ENCODE measurements at regions not wholly inside any gene's neighbourhood (a gene's known extent, or its start where the extent isn't known, plus 50 kb on each side); places are given as distances from the start of the nearest gene placed in this dataset.

DNA sequence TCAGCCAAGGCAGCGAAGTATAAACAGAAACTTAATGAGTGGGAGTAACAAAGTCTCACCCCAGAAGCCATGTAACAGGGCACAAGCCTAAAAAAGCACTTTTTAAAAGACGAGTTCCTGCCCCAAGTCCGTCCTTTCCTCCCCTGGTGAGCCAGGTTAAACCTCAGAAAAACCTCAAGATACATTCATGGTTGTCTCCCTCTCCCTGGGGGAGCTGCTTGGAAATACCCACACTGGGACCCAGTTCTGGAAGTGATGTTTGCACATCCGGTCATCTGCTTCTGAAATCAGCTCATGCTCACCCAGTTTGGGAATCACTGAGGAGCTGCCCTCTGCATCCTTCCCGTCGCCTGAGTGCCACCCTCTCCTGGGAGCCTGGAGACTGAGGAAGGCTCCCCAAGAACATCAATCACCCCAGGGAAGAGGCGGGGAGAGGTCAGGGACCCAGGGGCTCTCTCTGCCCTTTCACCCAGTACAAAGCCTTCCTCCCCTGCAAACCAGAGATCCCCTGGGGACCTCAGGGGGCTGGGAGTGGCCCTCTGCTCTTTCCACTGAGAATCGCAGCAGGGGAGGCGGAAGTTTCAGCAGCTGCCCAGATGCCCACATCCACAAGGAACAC is 150.6 kb upstream of the AGAP1 start:
- DNase-seq (ENCODE audit: low spot score), result no peak
- WGBS, 2 donors (ENCODE audit: extremely low coverage in 2 of 2, insufficient read length in 2 of 2, insufficient replicate concordance in 1 of 2), result no CpG with 5 or more reads among the region's 9 CpGs
- peak overlapping the region; percentile 61 for H3K18ac ChIP-seq (ENCODE audit: low read length)
- no peaks in the 10 kb centered on the region for H3K27me3 ChIP-seq (ENCODE audit: control insufficient read depth in 3 of 3, insufficient read depth in 3 of 3, low read depth in 1 of 3, low read length in 3 of 3)
- H2AK5ac ChIP-seq (ENCODE audit: low read depth, low read length), result peak overlapping the region; percentile 42
- peaks cover 0 to 14% of the 10 kb centered on the region in 2 donors for H3K9me3 ChIP-seq (replicated peaks in 1 of 2; ENCODE audit: control insufficient read depth in 2 of 2, insufficient read depth in 1 of 2, low read depth in 1 of 2, low read length in 2 of 2)
- no peak overlapping the region for H2BK15ac ChIP-seq (ENCODE audit: low read length)
- H3K23ac ChIP-seq (ENCODE audit: low read depth, low read length, poor library complexity), result no peak overlapping the region
- H3K79me1 ChIP-seq (ENCODE audit: low read depth, low read length), result peaks cover 3% of the 10 kb centered on the region
- no peak overlapping the region for H2BK12ac ChIP-seq (ENCODE audit: low read length)
- H3K4ac ChIP-seq (ENCODE audit: low read length), result no peak overlapping the region
- no peak overlapping the region for H3K27ac ChIP-seq (replicated peaks; ENCODE audit: low read length)
- H3K14ac ChIP-seq (ENCODE audit: low read length), result no peak overlapping the region
- no peak overlapping the region for H3K9ac ChIP-seq (ENCODE audit: low read depth, low read length, poor library complexity)
- no peak overlapping the region for H2BK5ac ChIP-seq (ENCODE audit: low read length)
- H2BK120ac ChIP-seq (ENCODE audit: low read depth, low read length), result no peak overlapping the region
- no peak overlapping the region for H2AFZ ChIP-seq (ENCODE audit: low read length)
- no peak overlapping the region for H3K4me3 ChIP-seq (ENCODE audit: low read length in 2 of 2)
- peaks cover 0 to 4% of the 10 kb centered on the region in 2 donors for H3K4me1 ChIP-seq (ENCODE audit: control insufficient read depth in 2 of 2, insufficient read depth in 1 of 2, low read depth in 1 of 2, low read length in 2 of 2)
- no peak overlapping the region for H4K8ac ChIP-seq (ENCODE audit: low read depth, low read length)
- no peaks in the 10 kb centered on the region for H3K36me3 ChIP-seq (replicated peaks in 1 of 2; ENCODE audit: control insufficient read depth in 2 of 2, insufficient read depth in 2 of 2, low read length in 2 of 2)
- no peak overlapping the region for H3K4me2 ChIP-seq (ENCODE audit: insufficient read depth, low read length, poor library complexity, severe bottlenecking)
- H4K91ac ChIP-seq (ENCODE audit: low read depth, low read length, poor library complexity), result no peak overlapping the region

DNA sequence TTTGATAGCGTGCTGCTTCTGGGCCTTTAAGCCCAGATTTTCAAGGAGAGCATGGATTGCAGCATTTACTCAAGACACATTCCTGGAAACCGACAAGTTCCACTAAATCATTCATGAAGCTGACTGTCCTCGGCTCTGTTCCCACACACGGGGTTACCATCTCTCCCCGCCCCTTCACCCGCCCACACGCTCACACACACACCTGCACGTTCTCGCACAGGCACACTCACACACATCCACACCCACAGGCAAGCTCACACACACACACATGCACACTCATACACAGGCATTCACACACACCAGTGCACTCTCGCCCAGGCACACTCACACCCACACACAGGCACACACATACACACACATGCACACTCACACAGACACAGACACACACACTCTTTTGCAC is 150.0 kb upstream of the AGAP1 start:
- H3K9me3 ChIP-seq (replicated peaks in 1 of 2; ENCODE audit: control insufficient read depth in 2 of 2, insufficient read depth in 1 of 2, low read depth in 1 of 2, low read length in 2 of 2), result peaks cover 0 to 14% of the 10 kb centered on the region in 2 donors
- H2BK5ac ChIP-seq (ENCODE audit: low read length), result no peak overlapping the region
- WGBS, 2 donors (ENCODE audit: extremely low coverage in 2 of 2, insufficient read length in 2 of 2, insufficient replicate concordance in 1 of 2), result no CpG with 5 or more reads among the region's 10 CpGs
- peak overlapping the region in 1 of 2 donors; percentile 71 for H3K4me3 ChIP-seq (ENCODE audit: low read length in 2 of 2)
- H2AK5ac ChIP-seq (ENCODE audit: low read depth, low read length), result peak overlapping the region; percentile 53
- H3K36me3 ChIP-seq (replicated peaks in 1 of 2; ENCODE audit: control insufficient read depth in 2 of 2, insufficient read depth in 2 of 2, low read length in 2 of 2), result no peaks in the 10 kb centered on the region
- peak overlapping the region; percentile 71 for H3K9ac ChIP-seq (ENCODE audit: low read depth, low read length, poor library complexity)
- H3K14ac ChIP-seq (ENCODE audit: low read length), result no peak overlapping the region
- H3K79me1 ChIP-seq (ENCODE audit: low read depth, low read length), result peaks cover 3% of the 10 kb centered on the region
- no peak overlapping the region for H2AFZ ChIP-seq (ENCODE audit: low read length)
- peak overlapping the region; percentile 56 for H4K91ac ChIP-seq (ENCODE audit: low read depth, low read length, poor library complexity)
- H4K8ac ChIP-seq (ENCODE audit: low read depth, low read length), result no peak overlapping the region
- H2BK15ac ChIP-seq (ENCODE audit: low read length), result no peak overlapping the region
- H3K18ac ChIP-seq (ENCODE audit: low read length), result no peak overlapping the region
- no peak for DNase-seq (ENCODE audit: low spot score)
- no peak overlapping the region for H2BK120ac ChIP-seq (ENCODE audit: low read depth, low read length)
- H3K4me1 ChIP-seq (ENCODE audit: control insufficient read depth in 2 of 2, insufficient read depth in 1 of 2, low read depth in 1 of 2, low read length in 2 of 2), result peaks cover 0 to 4% of the 10 kb centered on the region in 2 donors
- H3K23ac ChIP-seq (ENCODE audit: low read depth, low read length, poor library complexity), result peak overlapping the region; percentile 38
- H2BK12ac ChIP-seq (ENCODE audit: low read length), result peak overlapping the region; percentile 47
- no peak overlapping the region for H3K27ac ChIP-seq (replicated peaks; ENCODE audit: low read length)
- no peak overlapping the region for H3K4ac ChIP-seq (ENCODE audit: low read length)
- H3K27me3 ChIP-seq (ENCODE audit: control insufficient read depth in 3 of 3, insufficient read depth in 3 of 3, low read depth in 1 of 3, low read length in 3 of 3), result no peaks in the 10 kb centered on the region
- H3K4me2 ChIP-seq (ENCODE audit: insufficient read depth, low read length, poor library complexity, severe bottlenecking), result no peak overlapping the region

DNA sequence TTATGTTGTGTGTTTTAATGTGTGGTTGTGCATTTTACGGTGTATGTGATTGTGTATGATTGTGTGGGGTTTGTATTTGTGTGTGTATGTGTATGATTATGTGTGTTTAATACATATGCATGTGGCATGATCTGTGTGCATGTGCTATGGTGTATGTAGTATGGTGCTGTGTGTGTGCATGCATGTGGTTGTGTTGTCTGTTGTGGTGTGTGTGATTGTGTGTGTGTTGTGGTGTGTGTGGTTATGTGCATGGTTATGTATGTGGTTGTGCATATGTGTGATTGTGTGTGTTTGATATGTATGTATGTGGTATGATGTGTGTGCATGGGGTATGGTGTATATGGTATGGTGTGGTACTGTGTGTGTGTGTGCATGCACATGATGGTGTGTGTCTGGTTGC is 148.1 kb upstream of the AGAP1 start:
- H2BK12ac ChIP-seq (ENCODE audit: low read length), result no peak overlapping the region
- H3K4me2 ChIP-seq (ENCODE audit: insufficient read depth, low read length, poor library complexity, severe bottlenecking), result no peak overlapping the region
- H3K9ac ChIP-seq (ENCODE audit: low read depth, low read length, poor library complexity), result no peak overlapping the region
- no peak overlapping the region for H3K23ac ChIP-seq (ENCODE audit: low read depth, low read length, poor library complexity)
- H2AFZ ChIP-seq (ENCODE audit: low read length), result no peak overlapping the region
- no peak overlapping the region for H3K14ac ChIP-seq (ENCODE audit: low read length)
- 100% methylated on average over 1 of the region's 1 CpG; no CpG with 5 or more reads in 1 of the 2 donors for WGBS, 2 donors (ENCODE audit: extremely low coverage in 2 of 2, insufficient read length in 2 of 2, insufficient replicate concordance in 1 of 2)
- DNase-seq (ENCODE audit: low spot score), result no peak
- no peak overlapping the region for H4K91ac ChIP-seq (ENCODE audit: low read depth, low read length, poor library complexity)
- no peak overlapping the region for H3K27ac ChIP-seq (replicated peaks; ENCODE audit: low read length)
- no peak overlapping the region for H3K4me3 ChIP-seq (ENCODE audit: low read length in 2 of 2)
- no peaks in the 10 kb centered on the region for H3K36me3 ChIP-seq (replicated peaks in 1 of 2; ENCODE audit: control insufficient read depth in 2 of 2, insufficient read depth in 2 of 2, low read length in 2 of 2)
- no peak overlapping the region for H2BK5ac ChIP-seq (ENCODE audit: low read length)
- H4K8ac ChIP-seq (ENCODE audit: low read depth, low read length), result no peak overlapping the region
- no peak overlapping the region for H2BK120ac ChIP-seq (ENCODE audit: low read depth, low read length)
- H3K9me3 ChIP-seq (replicated peaks in 1 of 2; ENCODE audit: control insufficient read depth in 2 of 2, insufficient read depth in 1 of 2, low read depth in 1 of 2, low read length in 2 of 2), result peaks cover 0 to 14% of the 10 kb centered on the region in 2 donors
- H3K79me1 ChIP-seq (ENCODE audit: low read depth, low read length), result peaks cover 3% of the 10 kb centered on the region
- H2BK15ac ChIP-seq (ENCODE audit: low read length), result no peak overlapping the region
- H3K27me3 ChIP-seq (ENCODE audit: control insufficient read depth in 3 of 3, insufficient read depth in 3 of 3, low read depth in 1 of 3, low read length in 3 of 3), result no peaks in the 10 kb centered on the region
- H3K4me1 ChIP-seq (ENCODE audit: control insufficient read depth in 2 of 2, insufficient read depth in 1 of 2, low read depth in 1 of 2, low read length in 2 of 2), result peaks cover 0 to 4% of the 10 kb centered on the region in 2 donors
- no peak overlapping the region for H2AK5ac ChIP-seq (ENCODE audit: low read depth, low read length)
- H3K18ac ChIP-seq (ENCODE audit: low read length), result no peak overlapping the region
- no peak overlapping the region for H3K4ac ChIP-seq (ENCODE audit: low read length)

DNA sequence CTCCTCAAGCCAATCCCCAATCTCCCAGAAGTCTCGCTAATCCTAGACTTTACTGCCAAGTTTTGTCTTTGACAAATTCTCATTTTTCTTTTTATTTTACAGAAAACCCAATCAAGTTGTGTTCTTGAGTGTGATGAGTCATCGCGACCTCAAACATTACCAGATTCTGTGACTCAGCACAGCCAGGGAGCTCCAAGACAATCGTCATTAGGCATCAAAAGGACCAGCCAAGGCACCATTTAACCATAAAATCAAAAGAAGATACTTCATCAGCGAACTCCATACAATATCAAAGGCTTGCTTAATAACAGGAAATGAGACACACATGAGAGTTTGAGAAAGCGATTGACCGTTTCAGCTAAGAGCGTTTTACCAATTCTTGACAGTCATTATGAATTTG is 146.2 kb upstream of the AGAP1 start:
- Histone ChIP-seq H3K4me3 (ENCODE audit: low read length in 2 of 2) (no peak overlapping the region), H3K36me3 (replicated peaks in 1 of 2; ENCODE audit: control insufficient read depth in 2 of 2, insufficient read depth in 2 of 2, low read length in 2 of 2) (no peaks in the 10 kb centered on the region), H3K14ac (ENCODE audit: low read length) (no peak overlapping the region), H3K79me1 (ENCODE audit: low read depth, low read length) (peaks cover 3% of the 10 kb centered on the region), H2BK15ac (ENCODE audit: low read length) (no peak overlapping the region), H2BK5ac (ENCODE audit: low read length) (no peak overlapping the region), H3K27ac (replicated peaks; ENCODE audit: low read length) (no peak overlapping the region), H3K4me1 (ENCODE audit: control insufficient read depth in 2 of 2, insufficient read depth in 1 of 2, low read depth in 1 of 2, low read length in 2 of 2) (peaks cover 0 to 4% of the 10 kb centered on the region in 2 donors), H3K27me3 (ENCODE audit: control insufficient read depth in 3 of 3, insufficient read depth in 3 of 3, low read depth in 1 of 3, low read length in 3 of 3) (no peaks in the 10 kb centered on the region), H3K18ac (ENCODE audit: low read length) (no peak overlapping the region), H3K23ac (ENCODE audit: low read depth, low read length, poor library complexity) (no peak overlapping the region), H2AFZ (ENCODE audit: low read length) (no peak overlapping the region), H3K4ac (ENCODE audit: low read length) (no peak overlapping the region), H2AK5ac (ENCODE audit: low read depth, low read length) (no peak overlapping the region), H3K4me2 (ENCODE audit: insufficient read depth, low read length, poor library complexity, severe bottlenecking) (no peak overlapping the region), H2BK120ac (ENCODE audit: low read depth, low read length) (no peak overlapping the region), H3K9ac (ENCODE audit: low read depth, low read length, poor library complexity) (no peak overlapping the region), H2BK12ac (ENCODE audit: low read length) (no peak overlapping the region), H4K91ac (ENCODE audit: low read depth, low read length, poor library complexity) (no peak overlapping the region), H3K9me3 (replicated peaks in 1 of 2; ENCODE audit: control insufficient read depth in 2 of 2, insufficient read depth in 1 of 2, low read depth in 1 of 2, low read length in 2 of 2) (peaks cover 0 to 14% of the 10 kb centered on the region in 2 donors), H4K8ac (ENCODE audit: low read depth, low read length) (no peak overlapping the region)
- no CpG with 5 or more reads among the region's 8 CpGs for WGBS, 2 donors (ENCODE audit: extremely low coverage in 2 of 2, insufficient read length in 2 of 2, insufficient replicate concordance in 1 of 2)
- DNase-seq (ENCODE audit: low spot score), result no peak

All from neuronal stem cell (in vitro differentiated cells).